RKO (cell line): ENCODE measurements at regions not wholly inside any gene's neighbourhood (a gene's known extent, or its start where the extent isn't known, plus 50 kb on each side); places are given as distances from the start of the nearest gene placed in this dataset.

Experiments
- DNase-seq: peaks from one replicate; pipeline ENCODE4 v3.0.0-alpha.2; 2016; ENCODE audit warnings: low spot score

GRCh38 chr4:100130964-100131363 is 59.3 kb downstream of the DDIT4L start:
- no peak for DNase-seq

- DNase-seq: no peak
Observed at GRCh38 chr4:100130491-100130890, 59.8 kb downstream of the DDIT4L start.

GRCh38 chr4:100129774-100130173 is 60.5 kb downstream of the DDIT4L start:
- DNase-seq: no peak

DNA sequence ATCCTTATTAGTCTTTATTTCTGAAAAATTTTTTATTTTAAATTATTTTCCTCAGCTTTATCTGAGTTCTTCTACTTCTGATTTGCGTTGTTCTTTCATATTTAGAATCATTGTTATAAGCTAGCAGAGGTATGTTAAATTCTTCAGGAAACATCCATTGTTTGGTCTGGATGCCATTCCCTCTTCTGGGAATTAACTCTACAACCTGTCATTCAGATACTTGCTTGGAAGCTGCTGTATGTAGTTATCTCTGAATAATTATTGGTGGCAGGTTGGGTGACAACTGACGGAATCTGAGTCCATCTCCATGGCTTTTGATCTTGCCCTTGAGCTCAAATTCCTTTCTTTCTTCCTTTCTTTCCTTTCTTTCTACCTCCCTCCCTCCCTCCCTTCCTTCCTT is 61.9 kb downstream of the DDIT4L start:
- no peak for DNase-seq

DNA sequence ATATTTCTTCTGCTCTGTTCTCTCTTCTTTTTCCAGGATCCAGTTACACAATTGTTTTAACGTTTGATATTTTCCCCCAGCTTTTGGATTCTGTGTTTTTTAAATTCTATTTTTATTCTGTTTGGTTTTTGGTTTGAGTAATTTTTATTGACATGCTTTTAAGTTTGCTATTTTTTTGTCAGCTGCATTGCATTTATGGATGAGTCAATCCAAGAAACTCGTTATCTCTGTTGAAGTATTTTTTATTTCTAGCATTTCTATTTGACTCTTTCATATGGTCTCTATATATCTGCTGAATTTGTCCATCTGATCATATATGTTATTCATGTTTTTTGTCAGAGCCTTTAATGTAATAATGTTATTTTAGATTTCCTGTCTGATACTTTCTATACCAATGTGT is 65.6 kb downstream of the DDIT4L start:
- no peak for DNase-seq

- peak; percentile 21 for DNase-seq
Observed at GRCh38 chr4:100118181-100118580, 72.1 kb downstream of the DDIT4L start.

DNA sequence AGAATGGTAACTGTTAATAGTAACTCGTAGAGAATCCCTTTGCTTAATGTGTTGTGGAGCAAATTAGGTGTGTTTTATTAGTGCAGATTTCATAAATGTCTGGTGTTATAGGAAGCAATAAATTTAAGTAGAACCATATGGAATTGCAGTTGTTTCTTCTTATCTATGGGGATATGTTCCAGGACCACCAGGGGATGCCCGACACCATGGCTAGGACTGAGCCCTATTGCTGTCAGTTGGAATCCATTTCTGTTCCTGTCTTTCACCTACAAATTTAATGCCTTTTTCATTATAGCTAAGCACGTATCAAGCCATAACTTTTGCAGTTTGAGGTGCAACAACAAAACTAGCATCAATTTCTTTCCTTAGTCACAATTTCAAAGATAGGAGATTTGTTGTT is 72.5 kb downstream of the DDIT4L start:
- no peak for DNase-seq

GRCh38 chr4:100114909-100115308 is 75.4 kb downstream of the DDIT4L start:
- no peak for DNase-seq

DNA sequence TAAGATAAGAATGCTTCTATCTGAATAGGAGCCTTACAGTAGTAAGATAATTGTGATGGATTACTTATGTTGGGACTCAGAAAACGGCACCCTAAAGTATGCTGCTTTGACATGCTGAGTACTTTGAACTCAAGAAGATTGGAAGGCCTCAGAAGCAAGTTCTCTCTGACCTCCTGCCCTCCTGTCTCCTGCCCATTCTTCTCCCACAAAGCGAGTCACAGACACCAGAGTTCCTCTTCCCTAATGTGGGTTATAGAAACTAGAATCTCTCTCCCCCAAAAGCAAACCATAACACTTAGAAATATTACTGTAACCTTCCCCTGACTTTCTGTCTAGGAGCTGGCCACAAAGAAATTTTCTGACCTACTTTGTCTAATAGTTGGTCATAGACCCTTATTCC is 76.5 kb downstream of the DDIT4L start:
- no peak for DNase-seq

DNA sequence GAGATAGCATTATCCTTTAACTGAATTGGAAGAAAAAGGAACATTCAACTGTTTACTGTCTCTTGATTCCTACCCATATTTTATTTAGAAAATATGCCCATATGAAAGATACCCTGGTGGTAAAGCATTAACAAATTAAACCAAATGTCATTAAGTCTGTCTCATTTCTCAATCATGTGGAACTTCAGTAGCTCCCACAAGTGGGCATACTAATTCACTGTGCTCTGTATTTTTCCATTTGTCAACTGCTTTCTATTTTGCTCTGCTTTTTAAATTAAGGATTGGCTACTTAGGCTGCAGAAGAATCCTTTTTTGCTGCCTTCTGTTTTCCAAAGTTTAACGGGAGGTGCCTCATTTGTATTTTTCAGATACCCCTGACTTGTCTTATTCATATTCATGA is 77.2 kb downstream of the DDIT4L start:
- no peak for DNase-seq

- no peak for DNase-seq
Observed at GRCh38 chr4:100109921-100110320, 80.3 kb downstream of the DDIT4L start.

GRCh38 chr4:100108869-100109268 is 81.4 kb downstream of the DDIT4L start:
- DNase-seq: no peak

DNA sequence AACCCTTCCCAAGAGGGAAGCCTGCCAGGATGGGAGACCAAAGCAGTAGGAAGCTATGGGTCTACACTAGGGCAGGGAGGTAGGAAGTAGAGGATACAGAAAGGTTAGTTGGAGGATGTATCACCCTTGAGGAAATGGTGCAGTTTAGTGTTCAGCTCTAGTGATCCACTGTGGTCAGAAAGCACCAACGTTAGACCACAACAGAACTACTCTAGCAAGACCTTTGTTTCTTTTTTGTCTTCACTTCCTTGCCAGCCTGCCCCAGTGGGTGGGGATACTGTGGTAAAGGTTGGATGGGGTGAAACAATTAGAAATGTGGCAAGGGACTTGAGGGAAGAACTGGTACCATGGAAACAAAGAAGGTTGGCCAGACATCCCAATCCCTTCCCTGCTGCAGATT is 83.3 kb downstream of the DDIT4L start:
- no peak for DNase-seq

GRCh38 chr4:100103671-100104070 is 86.6 kb downstream of the DDIT4L start:
- no peak for DNase-seq

DNA sequence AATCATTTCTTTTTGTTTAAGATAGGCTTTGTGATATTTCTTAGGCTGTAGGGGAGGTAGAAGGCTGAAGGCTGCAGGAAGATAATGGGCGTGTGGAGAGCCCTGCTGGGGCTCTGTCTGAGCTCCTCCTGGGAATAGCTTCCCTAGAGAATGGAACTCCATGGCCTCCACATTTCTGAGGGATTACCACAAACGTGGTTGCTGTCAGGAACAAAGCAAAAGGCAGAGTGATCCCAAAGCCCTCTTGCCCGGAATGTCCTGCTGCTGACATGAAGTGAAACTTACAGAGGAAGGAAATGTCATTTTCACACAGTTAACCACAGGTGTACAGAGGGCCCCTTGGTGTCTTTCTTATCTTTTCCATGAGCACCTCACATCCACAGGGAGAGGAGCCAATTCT is 89.3 kb downstream of the DDIT4L start:
- DNase-seq: no peak

DNA sequence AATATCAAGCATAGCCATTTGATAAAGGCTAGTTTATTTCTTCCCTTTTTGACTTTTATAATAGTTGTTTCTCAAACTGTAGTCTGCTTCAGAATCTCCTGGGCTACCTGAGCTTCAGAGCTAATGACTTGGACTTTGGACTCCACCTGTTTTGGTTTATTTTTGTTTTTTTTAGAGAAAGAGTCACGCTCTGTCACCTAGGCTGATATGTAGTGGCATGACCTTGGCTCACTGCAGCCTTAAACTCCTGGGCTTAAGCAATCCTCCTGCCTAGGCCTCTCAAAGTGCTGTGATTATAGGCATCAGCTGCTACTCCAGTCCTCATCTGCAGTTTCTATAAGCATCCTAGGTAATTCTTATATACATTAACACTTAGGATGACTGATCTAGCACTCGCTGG is 90.5 kb downstream of the DDIT4L start:
- no peak for DNase-seq

DNA sequence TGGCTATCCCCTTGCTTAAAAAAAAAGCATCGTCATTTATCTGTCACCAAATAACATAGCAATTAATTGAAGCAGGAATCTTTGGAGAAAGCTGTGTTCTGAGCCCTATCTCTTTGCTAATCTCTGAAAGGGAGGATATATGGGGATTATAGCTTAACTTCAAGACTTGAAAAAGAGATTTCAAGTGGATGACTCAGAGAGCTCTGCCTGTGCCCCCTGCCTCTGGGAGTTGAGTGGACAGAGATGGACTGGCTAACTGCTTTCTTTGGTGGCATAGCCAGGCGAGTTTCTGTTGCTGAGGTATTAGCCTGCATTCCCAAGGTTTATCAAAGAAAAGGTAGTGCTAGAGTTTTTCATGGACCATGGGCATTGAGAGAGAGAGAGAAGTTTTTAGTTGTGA is 91.6 kb downstream of the DDIT4L start:
- DNase-seq: no peak

- DNase-seq: no peak
Observed at GRCh38 chr4:100098011-100098545, 92.2 kb downstream of the DDIT4L start.

- DNase-seq: peak; percentile 83
Observed at GRCh38 chr4:100095729-100096595, 94.3 kb downstream of the DDIT4L start.

DNA sequence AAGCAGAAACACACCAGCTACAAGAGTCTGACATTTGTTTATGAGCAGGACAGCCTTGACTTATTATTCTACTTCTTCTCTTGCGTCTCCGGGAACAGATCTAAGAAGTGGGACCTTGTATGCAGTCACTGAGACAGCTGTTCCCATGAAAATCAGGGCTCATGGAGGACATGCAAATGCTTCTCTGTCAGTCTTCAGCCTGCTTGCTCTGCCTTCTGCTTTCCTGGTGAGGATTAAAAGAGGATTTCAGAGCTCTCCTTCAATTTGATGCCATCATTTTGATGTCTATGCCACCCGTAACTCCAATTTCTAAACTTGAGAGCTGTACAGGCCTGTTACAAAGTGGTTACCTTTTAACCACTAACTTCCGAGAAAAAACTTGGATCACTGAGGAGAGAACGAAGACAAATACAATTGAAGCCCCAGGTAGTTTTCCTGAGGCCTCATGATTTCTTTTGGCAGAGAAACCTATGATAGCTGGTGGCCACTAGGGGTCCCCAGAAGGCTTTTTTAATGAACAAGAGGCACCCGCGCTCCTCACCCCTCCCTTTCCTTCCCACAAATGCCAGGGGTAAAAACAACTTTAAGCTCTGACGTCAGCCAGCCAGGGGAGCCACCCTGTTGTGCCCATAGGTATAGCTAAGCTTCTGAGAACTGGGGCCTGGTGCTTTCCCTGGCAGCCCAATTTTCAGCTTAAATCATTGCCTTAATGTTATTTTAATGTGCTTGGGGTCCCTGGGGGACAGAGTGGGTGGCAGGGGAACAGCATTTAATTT is 97.0 kb downstream of the DDIT4L start:
- DNase-seq: peak; percentile 81

DNA sequence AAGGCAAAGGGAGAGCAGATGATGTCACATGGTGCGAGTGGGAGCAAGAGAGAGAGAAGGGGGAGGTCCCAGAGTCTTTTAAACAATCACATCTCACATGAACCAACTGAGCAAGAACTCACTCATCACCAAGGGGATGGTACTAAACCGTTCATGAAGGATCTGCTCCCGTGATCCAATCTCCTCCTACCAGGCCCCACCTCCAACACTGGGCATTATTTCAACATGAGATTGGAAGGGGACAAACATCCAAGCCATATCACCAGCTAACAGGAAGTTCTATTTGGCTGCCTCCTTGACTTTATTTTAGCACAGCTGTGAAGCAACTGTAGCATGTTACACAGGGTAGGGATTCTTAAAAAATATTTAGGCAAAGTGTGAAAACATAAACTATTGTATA is 102.5 kb downstream of the DDIT4L start:
- no peak for DNase-seq

DNA sequence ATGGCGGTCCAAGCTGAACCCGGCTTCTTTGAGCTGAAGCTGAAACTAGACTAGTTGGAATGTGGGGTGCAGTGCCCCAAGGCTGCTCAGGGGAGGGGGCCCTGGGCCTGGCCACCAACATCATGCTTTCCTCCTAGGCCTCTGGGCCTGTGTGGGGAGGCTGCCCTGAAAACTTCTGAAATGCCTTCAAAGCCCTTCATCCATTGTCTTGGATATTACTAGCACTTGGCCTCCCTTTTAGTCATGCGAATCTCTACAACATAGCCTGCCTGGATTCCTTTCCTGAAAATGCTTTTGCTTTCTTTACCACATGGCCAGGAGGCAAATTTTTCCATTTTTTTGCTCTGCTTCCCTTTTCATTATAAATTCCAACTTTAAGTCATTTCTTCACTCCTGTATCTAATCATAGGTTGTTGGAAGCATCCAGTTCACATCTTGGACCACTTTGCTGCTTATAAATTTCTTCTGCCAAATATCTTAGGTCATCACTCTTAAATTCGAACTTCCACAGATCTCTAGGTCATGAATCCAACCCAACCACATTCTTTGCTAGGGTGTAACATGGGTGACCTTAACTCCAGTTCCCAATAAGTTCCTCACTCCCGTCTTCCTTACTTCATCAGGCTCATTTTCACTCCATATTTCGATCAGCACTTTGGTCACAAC is 103.4 kb downstream of the DDIT4L start:
- no peak for DNase-seq

- DNase-seq: no peak
Observed at GRCh38 chr4:100084892-100085291, 105.4 kb downstream of the DDIT4L start.
